GM21526 (cell line): ENCODE measurements at regions not wholly inside any gene's neighbourhood (a gene's known extent, or its start where the extent isn't known, plus 50 kb on each side); places are given as distances from the start of the nearest gene placed in this dataset.

Experiments
- ATAC-seq: cut with Tn5 transposase; IDR thresholded peaks from one replicate; pipeline ENCODE4 v1.9.1; 2021; ENCODE audit warnings: moderate library complexity; ENCODE audit not compliant: unreplicated experiment, low FRiP score

DNA sequence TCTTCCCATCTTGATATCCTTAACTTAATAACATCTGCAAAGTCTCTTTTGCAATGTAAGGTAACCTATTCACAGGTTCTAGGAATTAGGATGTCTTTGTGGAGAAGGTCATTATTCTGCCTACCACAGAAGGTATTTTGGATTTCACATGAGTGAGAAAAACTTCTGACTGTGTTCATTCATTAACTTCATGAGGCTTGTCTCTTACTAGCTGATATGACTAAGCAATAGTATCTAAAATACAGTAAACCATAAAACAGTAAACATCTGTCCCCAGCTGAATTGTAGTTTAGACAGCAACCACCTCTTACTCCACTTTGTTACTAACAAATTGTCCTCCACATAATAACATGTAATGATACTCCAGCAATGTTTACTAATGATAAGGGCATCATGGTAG, 198.1 kb downstream of the SEC23A start:
- ATAC-seq = no peak

DNA sequence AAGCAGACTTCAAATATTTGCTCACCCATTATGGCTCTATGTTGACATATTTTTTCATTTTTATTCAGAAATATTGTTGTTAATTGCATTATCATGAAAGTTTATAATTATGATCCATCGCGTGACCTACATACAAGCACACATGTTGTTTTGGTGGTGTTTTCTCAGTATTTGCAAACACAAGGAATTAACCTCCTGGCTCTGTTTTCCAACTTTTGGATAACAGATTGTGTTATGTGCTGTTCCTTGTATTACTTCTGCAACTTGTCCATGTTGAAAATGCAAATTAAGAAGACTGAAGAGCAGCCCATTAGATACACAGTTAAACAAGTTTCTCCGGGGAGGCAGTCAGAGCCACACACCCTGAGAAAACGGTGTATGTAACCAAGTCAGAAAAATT, 201.2 kb downstream of the SEC23A start:
- no peak for ATAC-seq

DNA sequence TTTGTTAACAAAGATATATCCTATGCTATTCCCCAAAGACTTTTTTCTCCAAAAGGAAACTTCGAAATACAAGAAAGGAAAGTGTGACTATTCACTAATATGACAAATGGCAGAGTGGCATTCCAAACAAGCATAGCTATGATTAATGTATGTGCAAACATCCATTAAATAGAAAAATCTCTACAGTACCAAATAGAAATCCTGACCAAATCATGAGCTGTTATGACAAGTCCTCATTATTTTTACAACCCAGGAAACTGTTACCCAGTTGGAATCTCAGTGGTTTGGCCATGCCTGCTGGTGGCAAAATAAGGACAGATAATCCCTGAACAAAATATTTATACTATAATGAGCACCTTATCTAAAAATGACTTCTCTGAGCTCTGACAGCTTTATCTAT, 202.1 kb downstream of the SEC23A start:
- no peak for ATAC-seq

DNA sequence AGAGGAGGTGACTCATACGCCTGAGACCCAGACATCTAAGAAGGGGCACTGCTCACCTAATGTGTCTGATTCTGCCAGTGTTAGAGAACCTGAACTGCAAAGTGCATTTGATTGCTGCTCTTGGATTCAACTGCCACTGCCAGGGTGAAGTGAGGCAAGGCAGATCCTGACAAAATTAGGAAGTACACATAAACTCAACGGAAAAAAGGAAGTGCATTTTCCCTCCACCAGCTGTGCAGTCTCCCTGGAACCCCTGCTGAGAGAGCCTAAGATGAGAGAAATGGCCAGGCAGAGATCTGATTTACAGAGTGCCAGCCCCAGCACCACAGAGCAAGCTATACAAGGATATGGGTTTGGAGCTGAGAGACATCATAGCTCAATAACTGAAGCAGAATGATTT, 215.3 kb downstream of the SEC23A start:
- ATAC-seq = no peak

DNA sequence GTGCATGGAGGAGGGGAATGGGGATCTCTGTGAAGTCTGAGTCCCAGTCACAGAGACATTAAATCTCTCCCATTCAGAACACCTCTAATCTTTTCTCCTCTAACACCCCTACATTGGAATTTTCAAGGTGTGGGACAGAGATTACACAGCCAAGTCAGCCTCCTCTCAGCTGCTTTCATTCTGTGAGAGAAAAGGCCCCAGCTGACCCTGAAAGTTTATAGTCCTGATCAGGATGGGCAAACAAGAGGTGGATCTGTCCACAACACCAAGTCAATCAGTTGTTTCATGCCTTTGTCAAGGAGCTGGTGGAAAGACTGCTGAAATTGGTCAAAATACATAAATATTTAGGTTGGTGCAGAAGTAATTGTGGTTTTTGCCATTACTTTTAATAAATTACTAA, 218.9 kb downstream of the SEC23A start:
- no peak for ATAC-seq

DNA sequence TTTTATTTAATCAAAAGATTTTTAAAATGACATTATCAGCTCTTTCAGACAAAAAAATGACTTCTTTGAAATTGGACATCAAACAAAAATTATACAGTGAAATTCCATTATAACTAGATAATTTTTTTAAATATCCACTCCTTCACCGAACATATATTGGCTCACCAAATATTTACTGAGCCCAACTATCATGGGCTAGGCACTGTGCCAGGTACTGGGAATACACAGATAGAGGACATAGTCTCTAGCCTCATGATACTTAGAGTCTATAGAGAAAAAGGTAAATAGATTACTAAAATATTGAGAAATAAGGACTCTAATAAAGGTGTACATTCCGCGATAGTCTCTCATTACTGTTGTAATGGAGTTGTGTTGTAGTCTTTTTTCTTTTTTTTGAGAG, 219.9 kb downstream of the SEC23A start:
- ATAC-seq = no peak

DNA sequence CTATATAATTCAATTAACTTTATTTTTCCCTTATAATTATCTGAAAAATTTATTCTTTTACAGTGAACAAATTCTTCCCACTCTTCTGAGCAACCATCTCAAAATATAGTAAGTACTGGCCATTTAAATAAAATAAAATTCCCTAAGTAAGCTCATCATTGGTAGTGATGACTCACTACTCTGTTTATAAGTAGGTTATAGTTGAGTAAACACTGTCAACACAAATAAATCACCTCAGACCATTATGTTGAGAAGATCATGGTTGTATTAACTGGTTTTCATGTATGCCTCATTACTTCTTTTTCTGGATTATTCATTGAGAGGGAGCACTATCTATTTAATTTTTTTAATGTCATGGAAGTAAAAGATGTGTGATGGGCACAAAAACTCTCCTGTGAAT, 220.5 kb downstream of the SEC23A start:
- ATAC-seq = no peak

DNA sequence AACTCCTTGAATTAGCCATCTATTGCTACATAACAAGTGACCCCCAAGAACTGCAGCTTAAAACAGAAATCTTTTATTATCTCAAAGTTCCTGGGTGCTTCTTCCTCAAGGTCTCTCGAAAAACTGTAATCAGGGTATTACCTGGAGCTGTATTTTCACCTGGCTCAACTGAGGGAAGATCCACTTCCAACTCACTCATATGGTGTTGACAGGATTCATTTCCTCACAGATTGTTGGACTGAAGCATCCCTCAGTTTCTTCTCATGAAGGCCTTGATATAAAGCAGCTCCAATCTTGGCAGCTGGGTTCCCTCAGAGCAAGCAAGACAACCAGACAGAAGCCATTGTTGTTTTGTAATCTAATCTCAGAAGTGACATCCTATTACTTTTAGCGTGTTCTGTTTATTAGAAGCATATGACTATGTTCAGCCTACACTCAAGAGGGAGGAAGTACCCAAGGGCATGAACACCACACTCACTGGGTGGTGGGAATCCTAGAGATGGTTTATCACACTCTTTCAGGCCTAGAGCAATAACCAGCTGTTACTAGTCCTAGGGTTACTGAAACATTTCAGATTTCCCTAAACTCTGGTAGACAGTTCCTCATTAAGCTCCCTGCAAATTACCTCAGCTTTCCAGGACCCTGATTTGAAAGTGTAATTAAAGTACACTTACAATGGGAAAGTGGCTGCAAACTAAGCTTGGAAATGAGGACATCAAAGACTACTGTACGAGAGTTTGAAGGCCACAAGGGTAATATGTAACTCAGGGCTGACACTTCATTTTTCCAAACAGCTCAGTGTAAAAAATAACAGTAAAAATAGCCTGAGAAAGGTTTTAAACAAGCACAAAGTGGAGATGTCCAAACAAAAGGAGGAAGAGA, 222.2 kb downstream of the SEC23A start:
- ATAC-seq = no peak

DNA sequence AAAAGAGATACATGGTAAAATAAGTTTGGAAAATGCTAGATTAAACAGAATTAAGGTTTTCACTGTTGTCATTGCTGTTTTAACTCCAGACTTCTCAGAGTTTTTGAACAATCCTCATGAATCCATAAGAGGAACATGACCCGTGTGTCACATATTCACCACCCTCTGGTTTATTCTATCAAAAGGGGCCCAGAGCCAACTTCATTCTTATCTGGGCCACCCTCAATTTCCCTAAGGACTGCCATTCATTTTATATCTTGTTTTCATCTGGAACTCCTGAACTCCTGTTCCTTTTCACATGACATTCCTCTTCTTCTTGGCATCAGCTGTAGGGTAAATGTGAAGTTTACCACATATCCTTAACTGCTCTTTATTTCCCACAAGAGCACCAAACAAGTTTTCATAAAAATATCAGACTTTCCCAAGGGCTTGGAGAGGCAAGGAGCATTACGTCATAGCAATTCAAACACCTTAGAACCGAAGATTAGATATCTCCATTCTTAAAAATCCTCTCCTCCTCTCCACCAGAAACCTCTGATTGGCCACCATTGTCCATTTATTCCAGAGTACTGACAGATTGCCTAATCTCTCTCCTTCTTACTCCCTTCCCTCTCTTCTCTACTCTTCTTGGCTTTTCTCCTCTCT, 225.2 kb downstream of the SEC23A start:
- ATAC-seq = no peak

DNA sequence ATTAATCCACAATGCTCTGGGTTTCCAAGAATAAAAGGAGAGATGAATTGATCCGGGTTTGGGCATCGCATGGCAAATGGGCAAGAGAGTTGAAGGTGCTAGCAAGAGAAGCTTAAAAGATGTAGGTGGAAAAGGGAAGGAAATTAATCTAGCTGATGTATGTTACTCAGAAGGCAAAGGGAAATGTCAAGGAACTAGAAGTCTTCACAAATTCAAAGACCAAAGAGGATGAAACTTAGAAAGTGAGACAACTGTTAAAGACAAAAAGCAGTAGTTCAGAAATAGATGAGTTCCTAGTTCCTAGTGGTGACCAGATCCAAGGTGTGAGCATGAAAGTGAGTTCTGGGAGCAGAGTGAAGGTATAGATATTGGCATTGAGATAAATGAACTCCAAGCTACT, 228.3 kb downstream of the SEC23A start:
- ATAC-seq = no peak

DNA sequence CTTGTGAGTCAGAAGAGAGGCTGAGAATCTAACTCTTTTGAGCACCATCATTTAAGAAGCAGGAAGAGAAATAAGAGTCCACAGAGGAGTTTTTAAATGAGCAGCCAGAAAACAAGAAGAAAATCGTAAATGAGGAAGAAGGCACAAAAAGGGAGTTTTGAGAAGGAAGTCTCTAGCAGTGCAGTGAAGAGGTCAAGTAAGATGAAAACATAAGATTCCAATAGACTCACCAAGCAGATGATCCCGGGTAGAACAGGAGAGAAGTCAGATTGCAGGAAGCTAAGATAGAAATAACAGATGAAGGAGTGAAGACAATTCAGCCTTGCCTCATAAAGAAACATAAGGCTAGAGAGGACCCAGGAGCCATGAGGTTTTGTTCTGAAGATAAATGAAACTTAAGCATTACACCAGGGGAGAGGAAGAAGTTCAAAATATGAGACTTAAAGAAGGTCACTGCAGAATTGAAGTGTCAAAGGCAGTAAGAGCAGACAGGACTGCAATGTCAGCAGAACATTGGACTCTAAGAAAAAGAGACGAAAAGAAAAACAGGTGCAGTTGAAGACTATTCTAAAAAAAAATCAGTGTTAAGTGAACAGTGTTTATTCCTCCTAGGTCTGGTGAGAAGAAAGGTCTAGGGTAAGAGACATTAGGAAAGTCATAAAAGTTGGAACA, 229.0 kb downstream of the SEC23A start:
- no peak for ATAC-seq

DNA sequence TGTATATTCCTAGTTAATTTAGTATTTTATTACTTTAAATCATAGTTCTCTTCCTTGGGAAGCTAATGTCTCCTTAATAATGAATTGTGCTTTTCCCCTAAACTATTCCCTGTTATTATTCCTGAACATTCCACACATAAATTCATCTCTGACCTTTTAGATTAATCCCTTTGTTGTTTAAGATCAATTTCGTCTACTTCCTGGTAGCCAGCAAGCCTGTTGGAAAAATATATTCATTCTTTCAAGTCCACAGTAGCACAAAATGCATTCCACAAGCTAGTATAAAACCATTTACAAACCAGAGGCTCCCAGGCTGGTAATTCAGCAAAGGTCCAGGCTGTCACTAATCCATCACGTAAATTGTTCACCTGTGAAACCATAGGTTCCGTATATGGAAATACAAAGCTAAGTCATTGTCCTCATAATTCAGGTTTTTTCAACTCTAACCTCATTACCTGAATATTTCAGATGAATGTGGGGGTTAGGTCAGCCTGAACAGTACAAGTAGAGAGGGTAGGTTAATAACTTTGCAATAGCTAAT, 232.7 kb downstream of the SEC23A start:
- ATAC-seq = no peak

DNA sequence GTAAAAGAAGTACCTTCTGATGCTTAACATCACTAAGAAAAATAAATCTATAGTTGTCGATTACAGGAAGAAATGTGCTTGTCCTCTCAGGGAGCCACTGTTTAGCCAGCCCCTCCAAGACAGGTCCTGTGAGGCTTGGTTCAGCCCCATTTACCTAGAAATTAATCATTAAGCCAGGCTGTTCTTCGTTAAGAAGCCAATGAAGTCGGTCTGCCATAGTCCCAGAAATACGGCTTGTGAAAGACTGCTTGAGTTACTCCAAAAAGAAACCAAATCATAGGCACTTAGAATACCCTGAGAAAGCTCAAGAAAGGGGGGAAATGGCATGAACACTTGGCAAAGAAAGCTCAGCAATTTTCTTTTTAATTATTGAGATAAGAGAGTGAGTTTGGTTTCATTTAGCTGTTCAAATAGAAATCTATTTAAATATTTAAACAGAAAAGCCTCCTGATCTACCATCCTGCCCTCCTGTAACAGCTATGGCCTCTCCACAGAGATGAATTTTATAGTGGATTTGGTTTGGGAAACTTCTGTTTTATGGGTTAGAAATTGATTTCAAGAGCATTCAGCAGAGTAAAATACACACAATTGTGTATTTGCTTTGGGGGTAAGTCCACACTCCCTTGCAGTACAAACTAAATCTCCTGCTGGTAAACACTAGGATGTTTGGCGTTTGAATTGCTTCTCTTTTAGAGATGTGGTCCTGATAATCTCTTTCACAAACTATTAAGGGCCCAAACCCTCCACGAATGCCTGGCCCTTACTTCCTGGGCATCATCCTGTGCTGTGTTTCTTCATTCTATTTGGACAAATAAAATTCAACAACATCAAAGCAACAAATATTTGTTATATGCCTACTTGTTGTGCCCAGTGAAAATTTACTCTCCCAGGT, 234.4 kb downstream of the SEC23A start:
- no peak for ATAC-seq

DNA sequence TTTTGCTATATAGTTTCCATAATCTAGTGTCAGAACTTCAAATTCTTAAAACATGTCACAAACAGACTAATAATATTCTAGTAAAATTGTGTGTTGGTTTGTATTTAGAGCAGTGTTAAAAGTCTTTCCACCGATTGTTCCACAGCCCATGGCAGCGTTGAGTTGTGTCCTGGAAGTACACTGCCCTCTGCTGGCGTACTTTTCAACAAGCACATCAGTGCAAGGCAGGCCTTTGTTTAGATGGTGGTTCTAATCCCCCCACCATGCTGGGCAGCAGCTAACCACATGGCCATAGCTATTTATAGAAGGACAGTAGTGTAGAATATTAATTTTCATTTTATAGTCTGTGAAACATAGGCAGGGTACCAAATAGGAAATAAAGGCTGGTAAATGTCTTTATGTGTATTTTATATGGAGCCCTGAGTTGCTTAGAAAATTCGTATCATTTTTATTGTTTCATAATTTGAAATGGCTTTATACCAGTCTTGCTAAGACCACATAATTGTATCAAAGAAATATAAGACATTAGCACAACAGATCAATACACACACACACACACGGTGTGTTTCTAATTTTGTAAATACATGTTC, 235.4 kb downstream of the SEC23A start:
- peak; percentile 90 for ATAC-seq

DNA sequence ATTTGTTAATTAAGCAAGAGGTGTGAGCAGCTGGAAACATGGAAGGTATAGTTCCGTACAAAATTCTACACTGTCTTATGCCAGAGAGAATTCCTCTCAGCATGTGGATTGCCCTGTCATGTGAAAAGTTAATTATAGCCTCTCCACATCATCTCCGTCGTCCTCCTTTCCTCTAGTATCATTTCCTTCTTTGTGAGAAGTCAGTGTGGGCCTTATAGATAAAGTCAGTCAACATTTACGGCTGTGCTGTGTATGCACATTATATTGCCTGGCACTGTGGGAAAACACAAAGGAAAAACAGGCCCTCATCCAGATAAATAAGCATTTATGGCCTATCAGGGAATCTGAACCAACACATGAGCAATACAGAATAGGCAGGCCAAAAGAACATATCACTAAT, 236.6 kb downstream of the SEC23A start:
- ATAC-seq = no peak

DNA sequence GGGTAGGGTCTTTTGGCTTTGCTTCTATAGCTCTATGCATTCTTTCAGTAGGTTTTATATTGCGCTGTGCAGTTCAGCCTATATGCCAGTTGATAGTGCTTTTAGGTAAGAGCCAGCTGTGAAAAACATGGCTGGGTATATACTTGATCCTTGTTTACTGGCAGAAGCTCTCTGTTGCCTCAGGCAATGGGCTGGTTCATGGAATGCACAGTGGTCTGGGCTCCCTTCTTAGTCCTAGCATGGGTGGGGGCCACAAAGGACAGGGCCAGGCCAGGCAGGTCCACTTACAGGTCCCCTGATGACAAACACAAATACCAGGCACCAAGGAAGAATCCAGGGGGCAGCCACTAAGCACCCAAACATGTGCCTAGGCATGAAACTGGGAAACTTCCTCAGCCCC, 240.7 kb downstream of the SEC23A start:
- no peak for ATAC-seq

DNA sequence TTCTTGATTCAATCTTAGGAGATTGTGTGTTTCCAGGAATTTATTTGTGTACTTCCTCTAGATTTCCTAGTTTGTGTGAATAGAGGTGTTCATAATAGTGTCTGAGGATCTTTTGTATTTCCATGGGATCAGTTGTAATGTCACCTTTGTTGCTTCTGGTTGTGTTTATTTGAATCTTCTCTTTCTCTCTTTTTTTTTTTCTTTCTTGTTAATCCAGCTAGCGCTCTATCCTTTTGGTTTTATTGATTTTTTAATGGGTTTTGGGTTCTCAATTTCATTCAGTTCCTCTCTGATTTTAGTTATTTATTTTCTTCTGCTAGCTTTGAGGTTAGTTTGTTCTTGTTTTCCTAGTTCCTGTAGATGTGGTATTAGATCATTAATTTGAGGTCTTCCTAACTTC, 242.5 kb downstream of the SEC23A start:
- no peak for ATAC-seq

DNA sequence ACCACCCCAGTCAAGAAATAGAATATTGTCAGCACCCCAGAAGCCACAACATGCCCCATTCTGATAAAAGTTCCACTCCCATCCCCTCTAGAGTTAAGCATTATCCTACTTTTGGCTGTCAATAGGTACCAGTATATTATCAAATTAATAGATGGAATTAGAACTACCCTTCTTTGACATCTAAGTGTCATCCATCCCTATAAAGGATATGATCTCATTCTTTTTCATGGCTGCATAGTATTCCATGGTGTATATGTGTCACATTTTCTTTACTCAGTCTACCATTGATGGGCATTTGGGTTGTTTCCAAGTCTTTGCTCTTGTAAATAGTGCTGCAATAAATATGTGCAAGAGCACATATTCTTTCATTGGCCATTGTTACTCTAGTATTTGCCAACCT, 246.2 kb downstream of the SEC23A start:
- ATAC-seq = no peak

DNA sequence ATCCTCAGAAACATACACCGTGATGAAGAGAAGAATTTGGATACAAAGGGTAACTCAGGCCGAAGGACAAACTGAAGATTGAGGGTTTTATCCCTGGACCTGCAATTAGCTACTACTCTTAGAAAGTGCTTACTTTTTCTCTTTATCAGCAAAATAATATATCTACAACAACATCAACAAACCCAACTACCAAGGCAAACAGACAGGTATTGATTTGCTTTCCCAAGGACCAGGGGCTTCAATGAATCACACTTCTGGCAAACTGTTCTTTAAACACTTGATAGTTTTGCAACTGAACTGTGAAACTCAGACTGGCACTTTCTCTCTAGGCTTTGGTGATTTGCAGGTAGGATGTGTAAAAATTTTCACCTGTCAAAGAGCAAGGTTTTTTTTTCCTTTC, 247.5 kb downstream of the SEC23A start:
- no peak for ATAC-seq

DNA sequence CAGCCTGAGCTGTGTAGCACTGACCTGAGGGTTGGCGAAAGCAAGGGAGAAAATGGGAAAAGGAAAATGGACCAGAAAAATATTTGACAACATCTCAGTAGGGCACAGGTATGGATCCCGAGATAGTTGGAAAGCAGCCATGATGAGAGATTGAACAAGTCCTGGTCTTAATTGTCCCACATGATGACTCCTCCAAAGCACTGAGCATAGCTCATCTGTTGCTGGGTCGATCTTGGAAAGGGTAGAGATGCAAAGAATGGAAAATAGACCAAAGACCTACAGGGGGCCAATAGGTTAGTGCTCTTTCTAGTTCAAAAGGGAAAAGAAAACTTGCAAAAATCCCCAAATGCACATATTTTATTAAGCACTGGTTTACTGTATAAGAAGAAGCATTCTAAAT, 251.9 kb downstream of the SEC23A start:
- no peak for ATAC-seq
